Activated T-helper 2 cell treated with anti-CD3 and anti-CD28 coated beads, Interferon-gamma antibody, Interleukin-2, Interleukin-4, amounts not matched to agents 10 μg/mL and 5 μg/mL and 100 μg/mL, durations not matched to agents 14 hours and 24 hours and 36 hours (primary cell): ENCODE measurements at regions not wholly inside any gene's neighbourhood (a gene's known extent, or its start where the extent isn't known, plus 50 kb on each side); places are given as distances from the start of the nearest gene placed in this dataset.

Experiments used
- DNase-seq: peaks from one replicate; pipeline ENCODE4 v3.0.0; 2021; ENCODE audit warnings: low spot score
- H3K27ac Mint-ChIP-seq: one replicate; pipeline ENCODE4 v1.8.0; 2021; ENCODE audit warnings: mixed read lengths
- H3K27me3 Mint-ChIP-seq: one replicate; pipeline ENCODE4 v1.8.0; 2021; ENCODE audit warnings: low read depth, mixed read lengths
- H3K36me3 Mint-ChIP-seq: one replicate; pipeline ENCODE4 v1.8.0; 2021; ENCODE audit warnings: low read depth, mixed read lengths
- H3K4me1 Mint-ChIP-seq: one replicate; pipeline ENCODE4 v1.8.0; 2021; ENCODE audit warnings: low read depth, mixed read lengths
- H3K4me3 Mint-ChIP-seq: one replicate; pipeline ENCODE4 v1.8.0; 2021; ENCODE audit warnings: low read depth, mild to moderate bottlenecking, moderate library complexity, mixed read lengths
- H3K9me3 Mint-ChIP-seq: one replicate; pipeline ENCODE4 v1.8.0; 2021; ENCODE audit warnings: mixed read lengths
- intact Hi-C: fragments of 100-400 bp; cut with micrococcal nuclease; formaldehyde crosslinking; loops from one replicate; pipeline ENCODE4 v1.15.1; 2023

GRCh38 chr19:31988256-31988655 is 357.2 kb upstream of the ZNF507 start:
- intact Hi-C loops: no loop called here
- Mint-ChIP-seq H3K36me3 (no peaks in the 10 kb centered on the region), H3K27me3 (no peaks in the 10 kb centered on the region), H3K4me3 (no peak overlapping the region), H3K4me1 (no peaks in the 10 kb centered on the region), H3K9me3 (peaks cover 11% of the 10 kb centered on the region), H3K27ac (no peak overlapping the region)
- DNase-seq: no peak

GRCh38 chr19:31991984-31992655 is 353.3 kb upstream of the ZNF507 start:
- no peak overlapping the region for H3K4me3 Mint-ChIP-seq
- no peaks in the 10 kb centered on the region for H3K36me3 Mint-ChIP-seq
- peaks cover 9% of the 10 kb centered on the region for H3K9me3 Mint-ChIP-seq
- no peaks in the 10 kb centered on the region for H3K4me1 Mint-ChIP-seq
- intact Hi-C loops: no loop called here
- no peak overlapping the region for H3K27ac Mint-ChIP-seq
- no peaks in the 10 kb centered on the region for H3K27me3 Mint-ChIP-seq
- DNase-seq: no peak

- no peak for DNase-seq
- intact Hi-C loops: no loop called here
Observed at GRCh38 chr19:31992750-31993149, 352.7 kb upstream of the ZNF507 start.

GRCh38 chr19:31995546-31995945 is 349.9 kb upstream of the ZNF507 start:
- H3K4me3 Mint-ChIP-seq: no peak overlapping the region
- no peak overlapping the region for H3K27ac Mint-ChIP-seq

More at GRCh38 chr19:31992750-31993149, 352.7 kb upstream of the ZNF507 start:
- no peaks in the 10 kb centered on the region for H3K4me1 Mint-ChIP-seq
- H3K9me3 Mint-ChIP-seq: peaks cover 9% of the 10 kb centered on the region
- H3K27ac Mint-ChIP-seq: no peak overlapping the region
- no peaks in the 10 kb centered on the region for H3K27me3 Mint-ChIP-seq
- H3K4me3 Mint-ChIP-seq: no peak overlapping the region
- no peaks in the 10 kb centered on the region for H3K36me3 Mint-ChIP-seq

GRCh38 chr19:32010071-32010470 is 335.3 kb upstream of the ZNF507 start:
- no peak overlapping the region for H3K4me3 Mint-ChIP-seq
- DNase-seq: no peak

More at GRCh38 chr19:31995546-31995945, 349.9 kb upstream of the ZNF507 start:
- H3K27me3 Mint-ChIP-seq: no peaks in the 10 kb centered on the region
- intact Hi-C loops: no loop called here
- no peaks in the 10 kb centered on the region for H3K36me3 Mint-ChIP-seq
- no peak for DNase-seq
- no peaks in the 10 kb centered on the region for H3K4me1 Mint-ChIP-seq
- H3K9me3 Mint-ChIP-seq: peaks cover 4% of the 10 kb centered on the region

GRCh38 chr19:32012206-32012605 is 333.2 kb upstream of the ZNF507 start:
- Mint-ChIP-seq H3K9me3 (no peaks in the 10 kb centered on the region), H3K36me3 (no peaks in the 10 kb centered on the region), H3K27me3 (no peaks in the 10 kb centered on the region), H3K4me1 (no peaks in the 10 kb centered on the region), H3K4me3 (no peak overlapping the region), H3K27ac (no peak overlapping the region)
- DNase-seq: no peak
- intact Hi-C loops: no loop called here

More at GRCh38 chr19:32010071-32010470, 335.3 kb upstream of the ZNF507 start:
- Mint-ChIP-seq H3K27me3 (no peaks in the 10 kb centered on the region), H3K9me3 (no peaks in the 10 kb centered on the region), H3K36me3 (no peaks in the 10 kb centered on the region), H3K4me1 (no peaks in the 10 kb centered on the region), H3K27ac (no peak overlapping the region)
- intact Hi-C loops: no loop called here

- no peaks in the 10 kb centered on the region for H3K27me3 Mint-ChIP-seq
- no peaks in the 10 kb centered on the region for H3K36me3 Mint-ChIP-seq
- intact Hi-C loops: no loop called here
- H3K27ac Mint-ChIP-seq: no peak overlapping the region
- peaks cover 1% of the 10 kb centered on the region for H3K9me3 Mint-ChIP-seq
- no peaks in the 10 kb centered on the region for H3K4me1 Mint-ChIP-seq
- no peak for DNase-seq
- no peak overlapping the region for H3K4me3 Mint-ChIP-seq
Observed at GRCh38 chr19:32012886-32013631, 332.4 kb upstream of the ZNF507 start.

- Mint-ChIP-seq H3K9me3 (peaks cover 7% of the 10 kb centered on the region), H3K4me1 (no peaks in the 10 kb centered on the region), H3K4me3 (no peak overlapping the region)
Observed at GRCh38 chr19:32017176-32017953, 328.0 kb upstream of the ZNF507 start.

GRCh38 chr19:32018014-32018413 is 327.4 kb upstream of the ZNF507 start:
- no peak overlapping the region for H3K4me3 Mint-ChIP-seq
- DNase-seq: no peak
- peaks cover 13% of the 10 kb centered on the region for H3K9me3 Mint-ChIP-seq
- intact Hi-C loops: no loop called here
- no peaks in the 10 kb centered on the region for H3K36me3 Mint-ChIP-seq
- no peak overlapping the region for H3K27ac Mint-ChIP-seq
- H3K4me1 Mint-ChIP-seq: no peaks in the 10 kb centered on the region
- no peaks in the 10 kb centered on the region for H3K27me3 Mint-ChIP-seq

More at GRCh38 chr19:32017176-32017953, 328.0 kb upstream of the ZNF507 start:
- intact Hi-C loops: no loop called here
- Mint-ChIP-seq H3K27ac (no peak overlapping the region), H3K36me3 (no peaks in the 10 kb centered on the region), H3K27me3 (no peaks in the 10 kb centered on the region)
- DNase-seq: no peak

- DNase-seq: no peak
- H3K27me3 Mint-ChIP-seq: no peaks in the 10 kb centered on the region
- no peak overlapping the region for H3K27ac Mint-ChIP-seq
- H3K9me3 Mint-ChIP-seq: peaks cover 24% of the 10 kb centered on the region
- H3K4me3 Mint-ChIP-seq: no peak overlapping the region
- no peaks in the 10 kb centered on the region for H3K36me3 Mint-ChIP-seq
- intact Hi-C loops: no loop called here
- no peaks in the 10 kb centered on the region for H3K4me1 Mint-ChIP-seq
Observed at GRCh38 chr19:32020538-32020937, 324.9 kb upstream of the ZNF507 start.

- DNase-seq: no peak
Observed at GRCh38 chr19:32022044-32022640, 323.3 kb upstream of the ZNF507 start.

GRCh38 chr19:32022731-32023563 is 322.5 kb upstream of the ZNF507 start:
- peaks cover 39% of the 10 kb centered on the region for H3K9me3 Mint-ChIP-seq
- no peaks in the 10 kb centered on the region for H3K36me3 Mint-ChIP-seq
- H3K4me1 Mint-ChIP-seq: no peaks in the 10 kb centered on the region
- no peak for DNase-seq
- no peak overlapping the region for H3K27ac Mint-ChIP-seq
- H3K27me3 Mint-ChIP-seq: no peaks in the 10 kb centered on the region
- intact Hi-C loops: no loop called here
- no peak overlapping the region for H3K4me3 Mint-ChIP-seq

More at GRCh38 chr19:32022044-32022640, 323.3 kb upstream of the ZNF507 start:
- no peaks in the 10 kb centered on the region for H3K4me1 Mint-ChIP-seq
- H3K4me3 Mint-ChIP-seq: no peak overlapping the region
- intact Hi-C loops: no loop called here
- peaks cover 36% of the 10 kb centered on the region for H3K9me3 Mint-ChIP-seq
- H3K27me3 Mint-ChIP-seq: no peaks in the 10 kb centered on the region
- H3K27ac Mint-ChIP-seq: no peak overlapping the region
- H3K36me3 Mint-ChIP-seq: no peaks in the 10 kb centered on the region
